SKM-1 treated with dmso at 0.1 percent for 144 hours (cell line): ENCODE measurements at regions not wholly inside any gene's neighbourhood (a gene's known extent, or its start where the extent isn't known, plus 50 kb on each side); places are given as distances from the start of the nearest gene placed in this dataset.

ENCODE experiments used
- DNase-seq: peaks from one replicate; lab custom pipeline; 2025; ENCODE audit not compliant: unreplicated experiment; lab: John Stamatoyannopoulos, UW

DNA sequence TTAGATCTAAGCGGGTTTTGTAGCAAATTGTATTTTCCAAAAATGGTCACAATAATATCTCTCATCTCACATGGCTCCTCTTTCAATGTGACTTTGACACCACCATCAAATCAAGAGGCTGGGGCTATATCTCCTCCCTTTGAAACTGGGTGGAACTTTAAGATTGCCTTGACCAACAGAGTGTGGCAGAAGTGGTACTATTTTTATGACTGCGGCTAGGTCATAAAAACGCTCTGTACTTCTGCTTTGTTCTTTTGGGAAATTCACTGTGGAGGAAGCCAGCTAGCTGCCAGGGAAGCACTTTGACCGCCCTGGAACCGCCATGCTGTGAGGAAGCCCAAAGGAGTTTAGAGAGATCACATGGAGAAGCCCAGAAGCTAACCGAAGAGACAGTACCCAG, 50.7 kb upstream of the ACOT11 start:
- DNase-seq = no peak

DNA sequence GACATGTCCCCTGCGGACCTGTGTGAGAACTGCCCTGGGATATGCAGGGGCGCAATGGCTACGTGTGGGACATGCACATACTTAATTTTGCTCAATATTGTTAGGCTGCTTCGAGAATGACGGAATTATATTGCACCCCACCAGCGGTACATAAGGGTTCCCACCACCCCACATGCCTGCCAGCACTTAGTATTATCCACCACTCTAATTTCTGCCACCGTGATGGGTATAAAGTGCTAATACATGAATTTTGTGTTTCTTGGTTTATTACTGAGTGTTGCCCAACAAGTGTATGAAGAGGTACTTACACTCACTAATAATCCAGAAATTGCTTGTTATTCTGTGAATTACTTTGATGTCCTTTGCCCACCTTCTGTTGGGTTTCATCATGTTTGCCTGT, 52.1 kb upstream of the ACOT11 start:
- no peak for DNase-seq

DNA sequence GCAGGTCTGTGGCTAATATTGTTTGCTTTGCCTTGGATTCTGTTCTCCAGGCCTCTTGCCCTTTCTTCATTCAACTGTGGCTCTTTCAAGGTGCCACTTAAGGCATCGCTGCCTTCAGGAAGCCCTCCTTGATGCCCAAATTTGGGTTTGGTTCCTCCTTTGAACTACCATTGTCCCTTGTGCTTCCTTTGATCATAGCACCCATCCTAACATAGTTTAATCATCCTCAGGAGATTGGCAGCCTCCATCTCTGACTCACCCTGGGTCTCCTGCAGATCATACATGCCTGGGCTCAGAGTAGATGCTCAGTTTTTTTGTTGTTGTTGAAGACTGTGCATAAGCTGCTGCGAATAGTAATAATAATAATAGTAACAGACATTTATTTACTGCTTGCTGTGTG, 54.4 kb upstream of the ACOT11 start:
- DNase-seq = no peak

DNA sequence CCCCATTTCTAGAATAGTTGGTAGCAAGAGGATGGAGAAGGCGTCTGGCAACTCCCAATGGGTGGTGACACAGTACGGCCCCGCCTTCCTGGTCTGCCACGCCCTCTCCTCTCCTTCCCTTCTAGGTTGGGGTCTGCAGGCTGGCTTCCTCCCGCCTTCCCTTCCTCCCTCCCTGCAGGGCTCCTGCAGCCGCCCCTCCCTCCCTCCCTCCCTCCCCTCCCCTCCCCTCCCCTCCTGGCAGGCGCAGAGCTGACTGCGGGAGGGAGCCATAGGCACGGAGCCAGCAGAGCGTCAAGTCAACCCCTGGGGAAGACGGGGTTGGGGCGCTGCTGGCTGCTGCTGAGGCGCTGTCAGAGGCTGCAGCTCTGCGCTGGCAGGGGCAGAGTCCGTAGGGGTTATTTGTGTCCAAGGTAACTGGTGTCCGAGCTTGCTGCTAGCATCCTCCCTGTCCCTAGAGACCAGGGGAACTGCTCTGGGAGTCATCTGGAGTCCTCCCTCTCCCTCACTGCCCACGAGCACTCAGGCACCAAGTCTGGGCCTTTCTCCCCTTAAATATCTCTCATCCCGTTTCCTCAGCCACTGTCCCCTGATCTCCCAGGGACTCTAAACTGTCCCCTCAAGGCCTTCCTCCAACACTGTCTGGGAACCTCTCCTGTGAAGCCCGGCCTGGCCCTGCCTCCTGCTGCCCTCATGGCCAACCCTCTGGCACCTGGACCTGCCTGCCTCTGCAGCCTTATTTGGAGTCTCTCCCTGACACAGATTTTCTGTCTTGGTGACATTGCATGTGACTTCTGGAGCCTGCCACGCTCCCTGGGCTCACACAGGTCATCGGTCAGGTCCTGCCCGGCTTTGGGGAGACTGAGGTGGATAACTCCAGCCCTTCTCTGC, 57.4 kb upstream of the ACOT11 start:
- DNase-seq = no peak

DNA sequence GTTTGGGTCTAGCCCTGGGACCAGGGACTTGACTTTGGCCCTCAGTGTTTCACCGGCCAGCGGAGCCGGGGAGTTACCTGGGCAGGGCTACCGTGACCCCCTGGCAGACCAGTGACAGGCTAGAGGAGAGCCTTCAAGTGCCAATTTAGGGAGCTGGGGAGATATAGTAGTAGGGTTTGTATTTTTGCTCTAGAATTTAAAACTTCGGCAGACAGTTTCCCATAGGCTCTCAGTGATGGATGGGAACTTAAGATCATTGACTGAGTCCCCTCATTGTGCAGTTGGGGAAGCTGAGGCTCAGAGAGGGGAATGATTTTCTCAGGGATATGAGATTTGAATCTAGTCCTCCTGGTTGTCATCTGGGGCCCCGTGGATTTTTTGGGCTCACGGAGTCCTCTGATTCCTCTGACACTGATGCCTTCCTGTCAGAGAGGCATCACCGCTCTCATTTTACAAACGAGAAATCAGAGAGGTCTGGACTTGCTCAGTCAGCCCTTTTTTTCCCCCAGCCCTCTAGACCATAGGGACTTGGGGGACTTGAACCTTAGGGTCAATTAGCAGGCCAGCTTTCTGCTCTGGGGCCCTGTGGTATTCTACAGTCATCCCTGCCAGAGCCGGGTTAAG, 58.3 kb upstream of the ACOT11 start:
- DNase-seq = no peak

DNA sequence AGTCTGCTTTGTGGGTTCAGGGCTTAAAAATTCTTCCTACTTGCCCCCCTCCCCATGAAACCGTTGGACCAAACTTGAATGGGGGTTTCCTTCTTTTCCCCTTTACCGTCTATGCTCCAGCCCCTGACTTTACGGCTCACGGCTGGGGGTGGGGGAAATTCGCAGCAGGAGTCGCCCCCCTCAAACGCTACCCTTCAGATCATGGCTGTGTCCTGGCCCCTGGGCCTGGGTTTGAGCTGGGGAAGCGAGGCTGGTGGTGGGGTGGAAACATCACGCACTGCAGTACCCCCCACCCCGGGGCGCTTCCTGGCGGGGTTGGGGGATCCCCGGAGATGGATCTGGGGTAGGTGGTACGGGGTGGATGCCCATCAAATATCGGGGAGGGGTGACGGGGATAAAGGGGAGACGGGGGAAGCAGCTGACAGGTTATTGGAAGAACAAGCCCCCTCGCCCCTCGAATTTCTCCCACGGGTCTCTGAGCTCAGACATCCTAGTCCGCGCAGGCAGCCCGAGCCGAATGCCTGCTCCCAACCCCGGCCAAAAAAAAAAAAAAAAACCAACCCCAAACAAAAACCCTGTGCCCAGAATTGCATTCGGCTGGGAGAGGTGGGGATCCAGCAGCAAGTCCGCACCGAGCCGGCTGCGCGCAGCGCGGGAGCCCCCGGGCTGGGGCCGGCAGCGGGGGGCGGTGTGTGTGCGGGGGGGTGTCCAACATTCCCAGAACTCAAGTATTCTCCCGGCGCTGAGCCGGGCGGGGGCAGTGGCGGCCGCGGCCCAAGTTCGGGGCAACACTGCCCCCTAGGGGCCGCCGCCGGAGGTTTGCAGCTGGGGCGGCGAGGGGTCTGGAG, 59.0 kb upstream of the ACOT11 start:
- DNase-seq = peak; percentile 76

DNA sequence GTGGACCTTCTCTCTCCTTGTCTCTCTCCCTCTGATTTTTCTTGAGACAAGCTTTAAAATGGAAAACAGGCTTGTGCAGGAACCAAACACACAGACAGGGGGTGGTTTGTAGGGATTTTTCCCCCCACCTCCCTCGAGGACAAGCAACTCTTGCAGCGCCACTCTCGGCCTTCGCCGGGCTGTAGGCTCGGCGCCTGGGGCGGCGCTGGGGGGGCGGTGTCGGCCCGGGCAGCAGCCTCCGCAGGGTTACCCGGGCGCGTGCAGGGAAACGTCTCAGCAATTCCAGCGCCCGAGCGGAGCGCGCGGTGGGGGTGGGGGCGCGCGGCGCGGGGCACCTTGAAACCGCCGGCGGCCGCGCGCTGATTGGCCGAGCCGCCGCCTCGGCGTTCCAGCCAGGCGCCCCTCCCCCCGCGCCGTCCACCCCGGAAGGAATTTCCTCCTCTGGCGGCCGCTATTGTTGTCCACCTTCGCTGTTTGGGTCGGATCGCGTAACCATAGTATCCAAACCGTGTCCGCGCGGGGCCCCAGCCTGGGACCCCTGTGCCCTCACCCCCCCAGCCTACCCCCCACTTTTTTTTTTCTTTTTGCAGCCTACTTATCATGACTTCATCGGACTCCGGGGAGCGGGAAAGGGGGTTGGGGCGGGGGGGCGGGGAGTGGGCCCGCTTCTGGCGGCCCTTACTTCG, 59.8 kb upstream of the ACOT11 start:
- peak; percentile 74 for DNase-seq

DNA sequence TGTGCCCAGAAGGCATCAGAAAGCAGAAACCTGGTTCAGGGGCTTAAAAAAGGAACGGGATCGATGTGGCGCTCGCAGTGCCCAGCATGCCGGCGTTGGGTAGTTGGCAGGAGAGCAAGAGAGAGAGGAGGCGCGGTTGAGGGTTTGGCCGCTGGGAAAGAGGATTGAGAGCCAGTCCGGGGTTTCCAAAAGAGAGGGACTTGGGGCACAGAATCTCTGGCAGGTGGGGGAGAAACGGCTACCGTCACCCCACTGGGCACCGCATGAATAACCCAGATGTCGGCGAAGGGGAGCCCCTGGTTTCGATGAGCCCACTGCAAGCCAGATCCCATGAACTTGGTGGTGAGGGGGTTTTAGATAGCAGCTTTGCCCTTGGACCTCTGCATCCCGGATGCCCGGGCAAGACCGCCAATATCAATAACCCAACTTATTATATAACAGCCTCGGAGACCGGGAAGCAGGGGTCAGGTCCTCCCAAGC, 60.4 kb upstream of the ACOT11 start:
- no peak for DNase-seq

DNA sequence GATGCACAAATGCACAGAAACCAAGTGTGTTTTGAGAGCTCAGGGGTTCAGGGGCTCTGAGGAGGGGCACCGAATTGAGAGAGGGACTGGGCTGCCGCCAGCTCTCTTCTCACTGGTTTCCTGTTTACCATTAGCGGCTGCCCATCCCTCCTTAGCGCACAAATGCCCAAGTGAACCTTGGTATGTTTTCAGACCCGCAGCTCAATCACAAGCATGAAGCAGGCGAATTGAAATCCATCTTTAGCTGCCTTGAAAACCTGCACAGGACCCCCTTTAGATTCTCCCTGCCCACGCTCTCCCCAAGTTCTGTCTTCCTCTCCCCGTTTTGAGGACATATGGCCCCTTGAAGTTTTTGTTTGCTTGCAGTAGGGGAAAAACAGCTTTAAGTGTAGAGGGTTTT, 61.1 kb upstream of the ACOT11 start:
- no peak for DNase-seq

DNA sequence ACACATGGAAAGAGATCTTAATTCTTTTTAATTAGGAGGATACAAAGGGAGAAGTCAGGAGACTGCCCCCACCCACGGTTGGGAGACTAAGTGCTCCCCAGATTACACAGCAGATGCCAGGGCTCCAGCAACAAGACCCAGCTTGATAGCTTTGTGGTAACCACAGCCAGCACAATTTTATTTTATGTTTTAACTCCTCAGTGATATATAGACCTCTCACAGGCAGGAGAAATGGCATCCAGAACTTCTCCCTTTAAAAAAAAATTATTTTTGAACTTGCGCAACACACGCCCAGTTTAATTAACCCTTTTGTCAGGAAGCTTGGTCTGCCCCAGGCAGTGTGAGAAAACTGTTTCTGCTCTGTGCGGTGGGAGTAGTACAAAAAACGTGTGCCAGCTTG, 62.6 kb upstream of the ACOT11 start:
- DNase-seq = no peak

DNA sequence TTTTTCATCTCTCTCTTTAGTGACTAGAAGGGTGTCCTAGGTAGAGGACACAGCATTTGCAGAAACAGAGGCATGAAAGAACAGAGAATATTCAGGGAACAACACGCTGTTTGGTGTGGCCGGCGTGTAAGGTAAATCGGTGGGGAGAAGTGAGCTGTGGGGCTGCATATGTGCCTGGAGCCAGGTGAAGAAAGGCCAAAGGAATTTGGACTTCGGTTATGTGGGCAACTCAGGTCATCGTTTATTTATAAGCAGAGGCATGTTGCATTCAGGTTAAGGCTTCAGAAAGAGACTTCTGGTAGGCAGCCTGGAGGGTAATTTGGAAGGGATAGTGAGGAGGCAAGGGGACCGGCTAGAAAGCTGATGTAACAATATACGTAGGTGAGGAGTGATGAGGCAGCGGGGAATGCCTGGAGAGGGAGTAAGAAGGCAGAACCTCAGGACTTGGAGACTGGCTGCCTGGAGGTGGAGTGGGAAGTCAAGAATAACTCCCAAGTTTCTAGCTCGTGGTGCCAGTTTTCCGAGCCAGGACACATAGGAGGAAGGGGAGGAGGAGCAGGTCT, 64.1 kb upstream of the ACOT11 start:
- DNase-seq = no peak

DNA sequence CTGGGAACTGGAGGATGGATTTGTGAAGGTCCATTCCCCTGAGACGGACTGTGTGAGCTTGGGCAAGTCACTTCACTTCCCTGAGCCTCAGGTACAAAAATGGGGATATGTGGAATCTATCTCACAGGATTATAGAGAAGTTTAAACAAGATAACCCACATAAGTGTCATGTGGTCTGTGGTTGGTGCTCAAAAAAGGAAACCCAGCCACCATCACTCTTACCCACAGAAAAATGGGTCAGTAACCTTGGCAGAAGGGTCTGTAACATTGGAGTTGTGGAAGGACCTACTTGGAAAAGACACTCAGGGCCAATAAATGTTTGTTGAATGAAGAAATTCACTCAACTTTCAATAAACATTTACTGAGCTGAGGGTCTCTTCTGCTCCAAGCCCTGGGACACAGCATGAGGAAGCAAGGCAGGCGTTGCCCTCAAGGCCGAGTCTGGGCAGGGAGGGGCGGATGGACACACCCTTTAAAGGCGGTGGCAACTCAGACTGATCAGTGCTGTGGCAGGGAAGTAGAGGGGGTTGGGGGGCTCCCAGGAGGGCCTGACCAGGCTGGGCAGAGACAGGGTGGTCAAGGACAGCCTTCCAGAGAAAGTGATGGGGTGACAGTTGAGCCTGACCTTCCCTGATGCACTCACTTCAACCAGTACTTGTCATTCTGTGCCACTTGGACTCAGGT, 66.7 kb upstream of the ACOT11 start:
- DNase-seq = no peak

DNA sequence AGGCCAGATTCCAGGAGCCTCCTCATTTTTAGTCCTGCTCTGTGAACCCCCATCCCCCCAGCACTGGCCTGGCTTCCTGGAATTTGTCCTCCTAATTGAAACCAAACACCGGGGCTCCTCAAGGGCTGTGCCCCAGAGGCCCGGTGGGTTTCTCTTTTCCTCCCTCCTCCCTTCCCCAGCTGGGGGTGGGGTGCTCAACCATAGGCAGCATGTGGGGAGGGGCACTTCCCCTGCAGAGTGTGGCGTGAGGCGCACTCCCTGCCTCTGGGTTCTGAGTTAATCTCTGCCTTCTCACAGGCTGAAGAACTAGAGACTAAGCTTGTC, 67.5 kb upstream of the ACOT11 start:
- no peak for DNase-seq

DNA sequence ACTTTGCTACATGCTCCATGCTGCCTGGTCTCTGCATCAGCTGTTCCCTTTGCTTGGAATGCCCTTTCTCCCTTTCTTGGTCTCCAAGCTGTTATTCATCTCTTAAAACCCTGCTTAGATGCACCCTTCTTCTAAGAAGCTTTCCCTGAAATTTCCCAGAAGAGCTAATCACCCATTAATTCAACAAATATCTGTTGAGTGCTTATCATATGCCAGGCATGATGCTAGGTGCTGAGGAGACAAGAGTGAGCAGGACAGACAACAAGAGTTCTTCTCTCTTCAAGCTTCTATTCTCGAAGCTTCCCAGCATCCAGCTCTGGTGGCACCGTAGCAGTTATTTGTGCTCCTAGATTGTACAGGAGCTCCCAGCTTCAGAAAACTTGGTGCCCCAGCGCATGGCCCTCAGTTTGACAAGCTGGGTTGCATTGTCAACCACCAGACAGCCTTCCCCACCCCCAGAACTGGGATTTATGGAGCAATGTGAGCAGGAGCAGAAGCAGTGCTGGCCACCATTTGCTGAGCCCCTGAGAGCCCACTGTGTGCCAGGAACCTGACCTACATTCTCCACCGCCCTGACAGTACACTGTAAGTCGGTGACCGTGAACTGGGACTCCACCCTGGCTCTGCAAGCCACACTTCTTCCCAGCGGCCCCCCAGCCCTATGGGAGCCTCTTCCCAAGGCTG, 68.0 kb upstream of the ACOT11 start:
- DNase-seq = no peak

DNA sequence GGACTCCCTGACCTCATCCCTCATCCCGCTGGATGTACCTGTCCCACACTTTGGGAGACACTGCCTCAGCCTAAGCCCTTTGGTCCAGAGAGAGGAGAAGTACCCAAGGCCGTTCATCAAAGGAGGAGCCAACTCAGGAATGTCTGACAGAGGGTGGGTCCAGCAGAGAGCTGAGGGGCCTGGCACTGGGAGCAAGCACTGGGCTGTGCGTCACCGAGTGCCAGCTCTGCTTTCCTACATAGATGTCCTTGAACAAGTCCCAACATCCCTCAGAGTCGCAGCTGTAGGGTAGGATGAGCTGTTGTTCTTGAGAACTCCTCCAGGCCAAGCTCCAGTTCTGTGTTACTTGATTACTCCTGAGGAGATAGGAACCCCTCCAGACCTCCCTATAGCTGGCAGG, 68.8 kb upstream of the ACOT11 start:
- DNase-seq = no peak

DNA sequence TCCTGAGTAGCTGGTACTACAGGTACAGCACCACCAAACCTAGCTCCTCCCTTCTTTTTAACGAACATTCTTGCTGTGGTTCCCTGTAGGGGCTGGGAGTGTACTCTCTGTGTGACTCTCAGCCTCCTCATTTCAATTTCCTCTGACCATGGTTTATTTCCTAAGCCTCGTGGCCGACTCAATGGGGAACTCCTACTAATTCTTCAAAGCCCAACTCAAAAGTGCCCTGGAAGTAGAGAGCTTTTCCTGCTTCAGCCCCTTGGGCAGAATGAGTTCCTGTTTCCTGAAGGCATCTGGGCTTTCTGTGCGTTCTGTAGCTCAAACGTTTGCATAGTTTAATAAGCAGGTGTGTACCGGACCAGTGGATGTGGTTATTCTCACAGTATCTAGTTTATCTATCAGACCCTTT, 70.9 kb upstream of the ACOT11 start:
- DNase-seq = no peak

DNA sequence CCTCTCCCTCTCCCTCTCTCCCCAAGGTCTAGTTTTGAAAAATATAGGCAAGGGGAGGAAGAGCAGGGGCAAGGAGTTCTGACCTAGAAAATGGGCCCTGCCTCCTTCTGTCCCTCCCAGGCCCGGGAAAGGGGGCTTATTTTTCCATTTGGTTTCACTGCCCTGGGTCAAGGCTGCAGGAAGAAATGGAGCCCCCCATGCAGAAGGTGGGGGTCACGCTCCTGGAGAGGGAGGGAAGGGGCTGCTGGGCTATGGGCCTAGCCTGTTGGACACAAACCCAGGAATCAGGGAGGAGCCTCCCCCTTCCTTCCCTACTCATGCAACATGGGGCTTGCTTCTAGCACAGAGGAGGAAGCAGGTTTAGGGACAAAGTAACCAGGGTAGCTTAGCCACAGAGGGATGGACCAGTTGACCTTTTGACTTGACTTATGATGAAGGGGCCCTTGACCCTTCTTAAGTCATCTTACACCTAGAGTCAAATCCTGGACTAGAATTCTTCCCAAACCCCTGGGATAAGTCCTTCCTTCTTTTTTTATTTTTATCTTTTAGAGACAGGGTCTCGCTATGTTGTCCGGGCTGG, 70.4 kb upstream of the SSBP3 start:
- DNase-seq = no peak

DNA sequence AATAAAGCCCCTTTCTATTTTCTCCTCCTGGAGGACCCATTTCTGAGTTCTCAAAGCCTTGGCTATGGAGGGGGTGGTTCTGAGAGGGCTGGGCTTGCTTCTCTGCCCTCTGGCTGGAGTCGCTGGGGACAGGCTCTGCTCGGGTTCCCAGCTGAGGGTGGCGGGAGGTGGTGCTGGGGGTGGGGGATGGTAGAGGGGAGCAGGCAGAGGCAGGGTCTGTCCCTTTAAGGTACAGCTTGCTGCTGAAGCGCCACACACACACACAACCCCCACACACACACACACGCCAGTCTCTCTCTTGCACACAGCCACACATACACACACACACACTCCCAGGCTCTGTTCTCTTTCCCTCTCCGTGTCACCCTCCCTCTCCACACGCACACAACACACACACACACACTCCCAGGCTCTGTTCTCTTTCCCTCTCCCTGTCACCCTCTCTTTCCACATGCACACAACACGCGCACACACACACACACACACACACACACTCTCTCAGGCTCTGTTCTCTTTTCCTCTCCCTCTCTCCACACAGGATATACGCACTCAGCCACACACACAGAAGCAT, 69.8 kb upstream of the SSBP3 start:
- DNase-seq = no peak

DNA sequence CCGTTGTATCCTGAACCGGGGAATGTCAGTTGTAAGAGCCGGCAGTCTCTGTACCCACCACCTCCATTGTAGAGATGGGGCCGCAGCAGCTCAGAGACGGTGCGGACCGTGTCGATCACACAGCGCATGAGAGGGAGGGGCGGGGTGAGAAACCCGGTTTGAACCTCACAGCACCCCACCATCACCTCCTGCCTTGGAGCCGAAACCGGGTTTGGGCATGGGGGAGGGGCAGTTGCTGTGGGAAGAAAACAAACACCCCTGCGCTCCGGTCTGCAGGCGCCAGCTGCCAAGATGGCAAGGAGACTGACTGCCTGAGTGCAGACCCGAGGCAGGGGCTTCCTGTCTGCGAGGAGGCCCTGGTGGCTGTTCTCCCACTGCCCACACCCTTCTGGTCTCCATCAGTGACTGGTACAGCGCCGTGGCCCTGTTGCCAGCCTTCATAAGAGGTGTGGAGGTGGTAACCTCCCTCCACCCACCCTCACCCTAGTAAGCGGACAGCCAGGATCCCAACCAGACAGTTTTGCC, 69.2 kb upstream of the SSBP3 start:
- DNase-seq = no peak
